Germinal center (tissue), 1 donor: ENCODE measurements at regions not wholly inside any gene's neighbourhood (a gene's known extent, or its start where the extent isn't known, plus 50 kb on each side); places are given as distances from the start of the nearest gene placed in this dataset.

Source experiments
- DNase-seq: peaks from one replicate; pipeline ENCODE4 v3.0.0; 2012; ENCODE audit warnings: mixed read lengths, low spot score

GRCh38 chr2:155389224-155389623 is 690.7 kb downstream of the KCNJ3 start:
- no peak for DNase-seq

GRCh38 chr2:155384555-155385123 is 686.1 kb downstream of the KCNJ3 start:
- DNase-seq = no peak

- DNase-seq = no peak
These were observed 684.3 kb downstream of the KCNJ3 start for GRCh38 chr2:155382776-155383175.

- DNase-seq = no peak
These were observed 682.9 kb downstream of the KCNJ3 start for GRCh38 chr2:155381436-155381835.

- no peak for DNase-seq
These were observed 681.0 kb downstream of the KCNJ3 start for GRCh38 chr2:155379494-155379893.

- DNase-seq = no peak
These were observed 679.5 kb downstream of the KCNJ3 start for GRCh38 chr2:155377931-155378444.

GRCh38 chr2:155377266-155377680 is 678.8 kb downstream of the KCNJ3 start:
- DNase-seq = no peak

- no peak for DNase-seq
These were observed 674.5 kb downstream of the KCNJ3 start for GRCh38 chr2:155372969-155373368.

- no peak for DNase-seq
These were observed 670.4 kb downstream of the KCNJ3 start for GRCh38 chr2:155368934-155369333.

GRCh38 chr2:155364766-155365165 is 666.3 kb downstream of the KCNJ3 start:
- DNase-seq = no peak

GRCh38 chr2:155363349-155363888 is 664.9 kb downstream of the KCNJ3 start:
- no peak for DNase-seq

GRCh38 chr2:155357172-155357571 is 658.7 kb downstream of the KCNJ3 start:
- DNase-seq = no peak

- DNase-seq = no peak
These were observed 657.8 kb downstream of the KCNJ3 start for GRCh38 chr2:155356250-155356649.

- DNase-seq = no peak
These were observed 652.5 kb downstream of the KCNJ3 start for GRCh38 chr2:155350783-155351580.

- no peak for DNase-seq
These were observed 633.5 kb downstream of the KCNJ3 start for GRCh38 chr2:155332016-155332415.

- no peak for DNase-seq
These were observed 621.7 kb downstream of the KCNJ3 start for GRCh38 chr2:155320236-155320635.

GRCh38 chr2:155318710-155319109 is 620.2 kb downstream of the KCNJ3 start:
- DNase-seq = no peak

GRCh38 chr2:155315768-155316167 is 617.3 kb downstream of the KCNJ3 start:
- no peak for DNase-seq

- no peak for DNase-seq
These were observed 612.1 kb downstream of the KCNJ3 start for GRCh38 chr2:155310589-155310988.

- no peak for DNase-seq
These were observed 611.0 kb downstream of the KCNJ3 start for GRCh38 chr2:155309483-155309882.

- DNase-seq = no peak
These were observed 610.0 kb downstream of the KCNJ3 start for GRCh38 chr2:155308367-155309009.

- DNase-seq = no peak
These were observed 602.7 kb downstream of the KCNJ3 start for GRCh38 chr2:155301221-155301620.

- no peak for DNase-seq
These were observed 599.5 kb downstream of the KCNJ3 start for GRCh38 chr2:155298001-155298400.
